ENCODE measurements at regions not wholly inside any gene's neighbourhood (a gene's known extent, or its start where the extent isn't known, plus 50 kb on each side); places are given as distances from the start of the nearest gene placed in this dataset.

DNA sequence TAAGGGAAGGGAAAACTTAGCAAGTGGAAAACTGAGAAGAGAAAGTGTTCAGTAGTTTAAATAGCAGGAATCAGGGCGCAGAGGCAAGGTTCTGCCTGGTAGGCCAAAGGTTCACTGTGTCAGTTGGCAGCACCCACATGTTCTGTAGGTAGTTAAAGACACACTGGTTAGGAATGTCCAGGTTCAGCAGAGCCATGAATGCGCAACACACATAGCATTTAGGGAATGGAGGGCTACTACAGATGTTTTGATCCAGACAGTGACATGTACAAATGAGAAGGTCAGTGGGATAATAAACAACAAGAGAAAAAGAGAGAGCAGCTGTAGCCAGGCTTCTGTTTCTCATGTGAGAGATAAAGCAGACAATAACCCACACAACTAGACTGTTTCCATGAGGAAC is 56.2 kb upstream of the ARHGAP42 start:
- Histone ChIP-seq H3K27ac (no peak overlapping the region), H3K4me3 (no peak overlapping the region)

GRCh38 chr11:100631316-100631715 is 55.8 kb upstream of the ARHGAP42 start:
- H3K27ac ChIP-seq = no peak overlapping the region
- no peak overlapping the region for H3K4me3 ChIP-seq

GRCh38 chr11:100632941-100633452 is 54.1 kb upstream of the ARHGAP42 start:
- H3K4me3 ChIP-seq = no peak overlapping the region
- H3K27ac ChIP-seq = no peak overlapping the region

DNA sequence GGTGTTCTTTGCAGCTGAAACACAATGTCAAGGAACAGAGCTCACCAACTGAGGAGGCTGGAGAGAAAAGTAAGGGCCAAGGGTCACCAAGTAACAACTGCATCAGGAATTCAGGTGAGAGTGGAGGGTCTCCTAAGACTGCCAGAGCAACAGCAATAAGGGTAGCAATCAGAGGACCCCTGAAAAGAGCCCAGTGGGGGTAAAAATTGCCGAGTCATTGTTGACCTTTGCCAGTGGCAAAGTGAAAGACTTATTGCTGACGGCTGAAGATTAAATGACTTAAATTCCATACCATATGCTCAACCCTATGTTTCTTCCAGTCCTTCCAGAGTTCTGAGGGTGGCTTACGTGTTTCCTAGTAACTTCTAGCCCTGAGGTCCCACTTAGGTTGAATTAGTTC is 51.9 kb upstream of the ARHGAP42 start:
- Histone ChIP-seq H3K4me3 (no peak overlapping the region), H3K27ac (no peak overlapping the region)

GRCh38 chr11:100636536-100636935 is 50.6 kb upstream of the ARHGAP42 start:
- no peak overlapping the region for H3K4me3 ChIP-seq
- H3K27ac ChIP-seq = no peak overlapping the region
